Neutrophil (primary cell): ENCODE measurements at regions not wholly inside any gene's neighbourhood (a gene's known extent, or its start where the extent isn't known, plus 50 kb on each side); places are given as distances from the start of the nearest gene placed in this dataset.

Source experiments
- H3K27ac ChIP-seq: fragments of 200-600 bp; sonication (generic); 2 replicates; pipeline ENCODE4 v1.5.1; 2016; ENCODE audit warnings: mild to moderate bottlenecking, moderate library complexity
- H3K27me3 ChIP-seq: fragments of 200-600 bp; sonication (generic); 2 replicates; pipeline ENCODE4 v1.6.0; 2016; ENCODE audit warnings: mild to moderate bottlenecking
- H3K36me3 ChIP-seq: fragments of 200-600 bp; sonication (generic); 2 replicates; pipeline ENCODE4 v1.5.1; 2017
- H3K4me1 ChIP-seq, 2 experiments: fragments of 200-600 bp in 1 of 2; sonication (generic) in 1 of 2; 1 replicate in 1 of 2; 2 replicates in 1 of 2; pipeline versions ENCODE4 v1.5.1 to v1.6.1; 2013 to 2016; ENCODE audit warnings: low read depth in 1 of 2, low read length in 1 of 2, mild to moderate bottlenecking in 1 of 2, moderate library complexity in 1 of 2; ENCODE audit not compliant: control insufficient read depth in 1 of 2, insufficient read depth in 1 of 2
- H3K4me3 ChIP-seq, 2 experiments: fragments of 200-600 bp in 1 of 2; sonication (generic) in 1 of 2; 1 replicate in 1 of 2; 2 replicates in 1 of 2; pipeline ENCODE4 v1.5.1; 2013 to 2016; ENCODE audit warnings: low read depth in 1 of 2, low read length in 1 of 2, mild to moderate bottlenecking in 1 of 2, moderate library complexity in 1 of 2
- H3K9me3 ChIP-seq: fragments of 200-600 bp; sonication (generic); 2 replicates; pipeline ENCODE4 v1.5.1; 2016
- CTCF ChIP-seq: fragments of 200-600 bp; sonication (generic); IDR thresholded peaks from 2 replicates; pipeline ENCODE4 v1.5.1; 2016; ENCODE audit warnings: antibody characterized with exemption

DNA sequence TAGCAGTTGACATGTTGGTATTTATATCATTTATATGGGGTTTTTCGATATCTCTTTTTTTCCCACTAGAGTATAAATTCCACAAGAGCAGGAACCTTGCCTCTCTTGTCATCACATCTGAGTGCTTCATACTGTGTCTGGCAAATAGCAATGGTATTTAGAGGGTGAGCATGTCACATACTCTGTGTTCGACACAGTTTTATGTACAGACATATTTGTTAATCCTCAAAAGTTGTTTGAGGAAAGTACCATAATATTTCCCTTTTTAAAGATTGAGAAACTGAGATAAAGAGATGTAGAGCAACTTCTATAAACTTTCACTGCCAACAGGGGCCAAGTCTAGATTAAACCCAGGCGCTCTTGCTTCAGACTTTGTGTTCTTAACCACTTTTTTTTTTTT lies 324.6 kb upstream of the PDGFD start:
- TF ChIP-seq CTCF: no peak
- H3K4me3 ChIP-seq: no peak overlapping the region

DNA sequence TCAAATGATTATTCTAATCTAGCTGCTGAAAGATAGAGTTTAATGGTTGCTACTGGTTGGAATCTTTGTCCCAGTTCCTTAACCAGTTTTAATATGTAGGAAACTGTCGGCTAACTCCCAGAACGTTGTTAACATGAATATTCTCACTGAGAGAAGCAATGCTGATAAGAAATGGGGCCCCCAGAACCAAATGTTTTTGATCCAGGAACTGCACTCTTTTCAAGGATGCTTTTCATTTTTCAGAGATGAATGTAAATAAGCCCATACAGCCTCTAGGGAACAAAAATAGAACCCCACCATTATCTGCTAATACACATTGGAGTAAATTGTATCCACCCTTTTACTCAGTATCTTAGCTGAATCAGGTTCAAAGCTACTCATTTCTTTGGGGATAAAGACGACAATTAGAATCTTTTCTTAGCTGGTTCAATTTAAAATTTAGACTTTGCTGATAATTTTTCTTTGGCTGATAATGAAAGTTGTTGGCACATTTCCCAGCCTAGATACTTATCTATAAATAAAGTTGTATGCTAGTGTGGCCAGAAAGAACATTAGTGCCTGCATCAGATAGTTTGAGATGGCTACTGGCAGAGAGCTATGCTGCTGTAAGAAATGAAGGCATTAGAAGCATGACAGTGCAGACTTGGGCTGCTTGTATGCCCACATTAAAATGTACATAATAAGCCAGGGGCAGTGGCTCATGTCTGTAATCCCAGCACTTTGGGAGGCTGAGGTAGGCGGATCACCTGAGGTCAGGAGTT lies 323.3 kb upstream of the PDGFD start:
- Histone ChIP-seq H3K27me3 (no peaks in the 10 kb centered on the region), H3K36me3 (no peaks in the 10 kb centered on the region), H3K4me3 (no peak overlapping the region), H3K4me1 (no peaks in the 10 kb centered on the region), H3K9me3 (peaks cover 3% of the 10 kb centered on the region), H3K27ac (no peak overlapping the region)
- no peak for TF ChIP-seq CTCF

More for the DNA sequence above, 324.6 kb upstream of the PDGFD start:
- Histone ChIP-seq H3K27ac (no peak overlapping the region), H3K27me3 (no peaks in the 10 kb centered on the region), H3K9me3 (peaks cover 3% of the 10 kb centered on the region), H3K36me3 (no peaks in the 10 kb centered on the region), H3K4me1 (no peaks in the 10 kb centered on the region)

- Histone ChIP-seq H3K4me1 (no peaks in the 10 kb centered on the region), H3K27ac (no peak overlapping the region), H3K27me3 (no peaks in the 10 kb centered on the region), H3K4me3 (no peak overlapping the region), H3K36me3 (no peaks in the 10 kb centered on the region), H3K9me3 (peaks cover 3% of the 10 kb centered on the region)
- TF ChIP-seq CTCF: no peak
Observed at GRCh38 chr11:104484804-104485554, 321.0 kb upstream of the PDGFD start.

DNA sequence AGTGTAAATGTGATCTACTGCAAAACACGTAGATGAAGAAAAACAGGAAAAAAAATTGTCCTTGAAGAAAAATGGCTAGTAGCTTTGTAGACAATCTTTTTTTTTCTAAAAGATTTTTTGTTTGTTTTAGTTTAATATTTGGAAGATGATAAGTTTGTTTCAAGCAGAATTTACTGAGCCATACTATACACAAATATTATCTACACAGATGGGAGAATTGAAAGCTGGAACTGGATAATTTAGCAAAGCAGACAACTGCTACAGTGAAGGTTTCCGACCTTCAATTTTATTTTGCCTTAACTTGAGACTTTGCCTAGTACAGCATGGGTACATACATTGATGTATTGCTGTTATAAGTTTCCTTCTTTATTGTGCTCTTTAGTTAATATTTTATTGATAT lies 313.0 kb upstream of the PDGFD start:
- Histone ChIP-seq H3K36me3 (no peaks in the 10 kb centered on the region), H3K27ac (no peak overlapping the region), H3K4me3 (no peak overlapping the region), H3K27me3 (no peaks in the 10 kb centered on the region), H3K4me1 (no peaks in the 10 kb centered on the region), H3K9me3 (no peaks in the 10 kb centered on the region)
- TF ChIP-seq CTCF: no peak

DNA sequence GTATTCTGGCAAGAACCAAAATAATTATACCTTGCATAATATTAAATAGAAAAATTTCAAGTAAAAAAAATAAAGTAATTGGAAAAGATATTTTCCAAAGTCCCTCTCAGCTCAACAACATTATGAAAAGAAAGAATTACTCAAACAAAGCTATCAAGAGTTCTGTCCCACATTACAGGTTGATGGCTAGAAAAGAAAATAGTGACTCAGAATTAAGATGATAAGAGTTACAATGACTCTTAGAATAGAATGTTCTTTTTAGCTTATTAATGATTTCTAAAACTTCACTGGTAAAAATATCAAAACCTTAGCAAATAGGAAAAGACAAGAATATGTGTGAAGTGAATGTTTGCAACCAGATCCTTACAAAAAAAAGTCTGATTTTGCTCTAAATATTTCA lies 312.5 kb upstream of the PDGFD start:
- no peak for TF ChIP-seq CTCF
- Histone ChIP-seq H3K27ac (no peak overlapping the region), H3K9me3 (no peaks in the 10 kb centered on the region), H3K27me3 (no peaks in the 10 kb centered on the region), H3K4me3 (no peak overlapping the region), H3K36me3 (no peaks in the 10 kb centered on the region), H3K4me1 (no peaks in the 10 kb centered on the region)
